H1 (cell line): ENCODE measurements at regions not wholly inside any gene's neighbourhood (a gene's known extent, or its start where the extent isn't known, plus 50 kb on each side); places are given as distances from the start of the nearest gene placed in this dataset.

ENCODE experiments used
- CTCF ChIA-PET: fragments of 300-600 bp; sonication (Branson Sonifier 250); formaldehyde crosslinking; loops from one replicate; lab custom pipeline; 2021; ENCODE audit not compliant: partially characterized antibody; lab: Charles Lee
- POLR2A ChIA-PET: fragments of 300-600 bp; sonication (Branson Sonifier 250); formaldehyde crosslinking; loops from one replicate; lab custom pipeline; 2021; ENCODE audit warnings: inconsistent platforms; ENCODE audit not compliant: partially characterized antibody; lab: Charles Lee
- DNase-seq, 2 experiments: peaks; one replicate each; pipeline versions ENCODE4 v3.0.0 to v3.0.0-alpha.2; 2010 to 2022; ENCODE audit warnings: low spot score in 2 of 2, low read depth in 1 of 2, mixed read lengths in 1 of 2
- FAIRE-seq: peaks from 2 replicates; lab custom pipeline; 2011; peaks lifted over from hg19 to GRCh38; lab: Jason Lieb, UNC
- H2AFZ ChIP-seq: 2 replicates; pipeline ENCODE4 v1.8.1; 2012; ENCODE audit warnings: low read length, inconsistent platforms
- H2AK5ac ChIP-seq: 2 replicates; pipeline ENCODE4 v1.6.1; 2013; ENCODE audit warnings: low read depth, low read length
- H2BK120ac ChIP-seq: replicated peaks from 2 replicates; pipeline ENCODE3; 2013; ENCODE audit warnings: low read depth, low read length, inconsistent platforms
- H2BK12ac ChIP-seq: 2 replicates; pipeline ENCODE4 v1.6.1; 2013; ENCODE audit warnings: low read depth, low read length
- H2BK15ac ChIP-seq: 2 replicates; pipeline ENCODE4 v1.6.1; 2013; ENCODE audit warnings: low read length
- H2BK20ac ChIP-seq: 2 replicates; pipeline ENCODE4 v1.6.1; 2013; ENCODE audit warnings: low read length
- H2BK5ac ChIP-seq: 2 replicates; pipeline ENCODE4 v1.6.1; 2013; ENCODE audit warnings: low read depth, low read length
- H3K14ac ChIP-seq: 2 replicates; pipeline ENCODE4 v1.6.1; 2013; ENCODE audit warnings: inconsistent platforms; ENCODE audit not compliant: insufficient read length
- H3K18ac ChIP-seq: 2 replicates; pipeline ENCODE4 v1.6.1; 2013; ENCODE audit warnings: low read length; ENCODE audit errors: extremely low read depth
- H3K23ac ChIP-seq: 2 replicates; pipeline ENCODE4 v1.6.1; 2013; ENCODE audit warnings: inconsistent platforms; ENCODE audit not compliant: insufficient read length
- H3K23me2 ChIP-seq: 2 replicates; pipeline ENCODE4 v1.6.1; 2013; ENCODE audit warnings: low read depth, low read length
- H3K27ac ChIP-seq: 2 replicates; pipeline ENCODE4 v1.6.1; 2011; ENCODE audit warnings: low read depth, low read length, inconsistent platforms
- H3K27me3 ChIP-seq, 4 experiments: replicated peaks in 1 of 4; 1 replicate in 1 of 4; 2 replicates in 3 of 4; pipeline versions ENCODE4 v1.6.1 to v1.8.1; 2011 to 2013; ENCODE audit warnings: low read length in 3 of 4, mild to moderate bottlenecking in 3 of 4, inconsistent platforms in 2 of 4, mixed read lengths in 2 of 4, moderate library complexity in 1 of 4; ENCODE audit not compliant: control insufficient read depth in 3 of 4, insufficient read depth in 3 of 4; ENCODE audit errors: extremely low read depth in 1 of 4
- H3K36me3 ChIP-seq, 4 experiments: 2 replicates each; pipeline versions ENCODE4 v1.6.1 to v1.8.1; 2011 to 2013; ENCODE audit warnings: mild to moderate bottlenecking in 4 of 4, low read length in 3 of 4, moderate library complexity in 2 of 4, control low read depth in 1 of 4, inconsistent platforms in 1 of 4; ENCODE audit not compliant: insufficient read depth in 4 of 4, control insufficient read depth in 2 of 4
- H3K4ac ChIP-seq: replicated peaks from 2 replicates; pipeline ENCODE3; 2013; ENCODE audit warnings: low read length, low read depth, mixed read lengths, inconsistent platforms; ENCODE audit not compliant: insufficient read length
- H3K4me1 ChIP-seq, 4 experiments: replicated peaks in 1 of 4; 1 replicate in 1 of 4; 2 replicates in 3 of 4; pipeline versions ENCODE4 v1.6.1 to v1.8.1; 2011 to 2013; ENCODE audit warnings: low read length in 3 of 4, inconsistent platforms in 2 of 4, mixed read lengths in 1 of 4; ENCODE audit not compliant: insufficient read depth in 4 of 4, control insufficient read depth in 3 of 4
- H3K4me2 ChIP-seq, 2 experiments: 2 replicates each; pipeline versions ENCODE4 v1.6.1 to v1.8.1; 2011 to 2013; ENCODE audit warnings: low read depth in 2 of 2, low read length in 2 of 2, control low read depth in 1 of 2, inconsistent platforms in 1 of 2, mild to moderate bottlenecking in 1 of 2; ENCODE audit not compliant: insufficient read depth in 1 of 2
- H3K4me3 ChIP-seq, 4 experiments: fragments of 200-600, 300-600 bp in 1 of 4; sonication (generic), shearing (Covaris generic), sonication (Bioruptor Twin) in 1 of 4; 2 replicates each; pipeline versions ENCODE4 v1.5.1 to v1.8.1; 2011 to 2016; ENCODE audit warnings: low read length in 4 of 4, low read depth in 3 of 4, control low read depth in 2 of 4, inconsistent platforms in 2 of 4, mild to moderate bottlenecking in 2 of 4, mixed read lengths in 1 of 4, moderate library complexity in 1 of 4; ENCODE audit not compliant: insufficient read depth in 2 of 4; ENCODE audit errors: extremely low read depth in 1 of 4
- H3K56ac ChIP-seq: replicated peaks from 2 replicates; pipeline ENCODE3; 2013; ENCODE audit warnings: low read depth, mild to moderate bottlenecking, mixed read lengths, low read length, inconsistent platforms; ENCODE audit not compliant: insufficient read length
- H3K79me1 ChIP-seq: 2 replicates; pipeline ENCODE4 v1.6.1; 2013; ENCODE audit warnings: low read depth, low read length, control low read depth
- H3K79me2 ChIP-seq, 2 experiments: 2 replicates each; pipeline versions ENCODE4 v1.6.1 to v1.8.1; 2012 to 2013; ENCODE audit warnings: low read length in 2 of 2, mild to moderate bottlenecking in 2 of 2, inconsistent platforms in 1 of 2; ENCODE audit not compliant: insufficient read depth in 2 of 2, control insufficient read depth in 1 of 2
- H3K9ac ChIP-seq, 4 experiments: replicated peaks in 1 of 4; 1 replicate in 1 of 4; 2 replicates in 3 of 4; pipeline versions ENCODE4 v1.6.1 to v1.8.1; 2011 to 2013; ENCODE audit warnings: low read depth in 3 of 4, low read length in 3 of 4, control low read depth in 2 of 4, mild to moderate bottlenecking in 2 of 4, moderate library complexity in 2 of 4, inconsistent platforms in 1 of 4; ENCODE audit errors: extremely low read depth in 1 of 4
- H3K9me3 ChIP-seq, 2 experiments: 2 replicates each; pipeline versions ENCODE4 v1.6.1 to v1.8.1; 2012 to 2013; ENCODE audit warnings: mild to moderate bottlenecking in 2 of 2, moderate library complexity in 2 of 2, control low read depth in 1 of 2, inconsistent platforms in 1 of 2, low read depth in 1 of 2, low read length in 1 of 2, mixed read lengths in 1 of 2; ENCODE audit not compliant: insufficient read depth in 2 of 2
- H4K20me1 ChIP-seq, 2 experiments: replicated peaks in 1 of 2; 2 replicates each; pipeline versions ENCODE3 to v1.8.1; 2011 to 2013; ENCODE audit warnings: inconsistent platforms in 2 of 2, low read length in 2 of 2, mild to moderate bottlenecking in 1 of 2; ENCODE audit not compliant: insufficient read depth in 2 of 2, control insufficient read depth in 1 of 2
- H4K5ac ChIP-seq: 2 replicates; pipeline ENCODE4 v1.6.1; 2013; ENCODE audit warnings: low read length, low read depth, mixed read lengths, inconsistent platforms; ENCODE audit not compliant: insufficient read length
- H4K8ac ChIP-seq: 2 replicates; pipeline ENCODE4 v1.8.0; 2013; ENCODE audit warnings: mild to moderate bottlenecking, moderate library complexity, low read length, inconsistent platforms; ENCODE audit not compliant: insufficient read depth; ENCODE audit errors: extremely low read depth
- H4K91ac ChIP-seq: replicated peaks from 2 replicates; pipeline ENCODE3; 2013; ENCODE audit warnings: low read length, mixed read lengths, inconsistent platforms; ENCODE audit not compliant: insufficient read length
- ASH2L ChIP-seq: fragments of 200-600, 300-600 bp; sonication (generic); IDR thresholded peaks from one replicate; pipeline ENCODE4 v1.7.1; 2017; ENCODE audit warnings: low read length
- ATF3 ChIP-seq: IDR thresholded peaks from 2 replicates; pipeline ENCODE4 v1.6.1; 2011; ENCODE audit warnings: low read depth, mild to moderate bottlenecking, low read length; ENCODE audit not compliant: insufficient read depth
- BACH1 ChIP-seq: IDR thresholded peaks from 2 replicates; pipeline ENCODE4 v1.6.1; 2012; ENCODE audit warnings: low read length, improper control_type of control experiment
- CHD2 ChIP-seq: IDR thresholded peaks from 2 replicates; pipeline ENCODE4 v1.6.1; 2012; ENCODE audit warnings: low read length, improper control_type of control experiment
- EGR1 ChIP-seq: IDR thresholded peaks from 2 replicates; pipeline ENCODE4 v1.6.1; 2011; ENCODE audit warnings: low read depth, low read length, borderline replicate concordance
- EP300 ChIP-seq, 2 experiments: IDR thresholded peaks; 1 replicate in 1 of 2; 2 replicates in 1 of 2; pipeline ENCODE4 v1.6.1; 2011 to 2012; ENCODE audit warnings: low read depth in 2 of 2, low read length in 2 of 2, mild to moderate bottlenecking in 2 of 2, borderline replicate concordance in 1 of 2, inconsistent platforms in 1 of 2, moderate library complexity in 1 of 2
- GTF2F1 ChIP-seq: IDR thresholded peaks from 2 replicates; pipeline ENCODE4 v1.6.1; 2012; ENCODE audit warnings: low read depth, low read length, improper control_type of control experiment, borderline replicate concordance
- POLR2A ChIP-seq, 2 experiments: IDR thresholded peaks; 1 replicate in 1 of 2; 2 replicates in 1 of 2; pipeline ENCODE4 v1.6.1; 2011; ENCODE audit warnings: low read depth in 2 of 2, low read length in 2 of 2, mild to moderate bottlenecking in 2 of 2; ENCODE audit errors: control extremely low read depth in 1 of 2
- POLR2AphosphoS5 ChIP-seq: IDR thresholded peaks from 2 replicates; pipeline ENCODE4 v1.6.1; 2011; ENCODE audit warnings: low read depth, low read length
- RNF2 ChIP-seq: fragments of 200-900, 300-1000 bp; sonication (generic); IDR thresholded peaks from 2 replicates; pipeline ENCODE4 v1.7.1; 2016; ENCODE audit warnings: borderline replicate concordance, low read depth, mild to moderate bottlenecking, antibody characterized with exemption, low read length; ENCODE audit not compliant: poor library complexity, severe bottlenecking; ENCODE audit errors: missing control alignments
- SIX5 ChIP-seq: IDR thresholded peaks from 2 replicates; pipeline ENCODE4 v1.6.1; 2011; ENCODE audit warnings: mild to moderate bottlenecking, low read depth, low read length
- SP4 ChIP-seq: IDR thresholded peaks from 2 replicates; pipeline ENCODE4 v1.6.1; 2012; ENCODE audit warnings: low read length, inconsistent platforms
- TAF1 ChIP-seq: IDR thresholded peaks from 2 replicates; pipeline ENCODE4 v1.6.1; 2011; ENCODE audit warnings: mild to moderate bottlenecking, low read depth, low read length
- TAF7 ChIP-seq: optimal IDR thresholded peaks from 2 replicates; pipeline ENCODE3; 2011; ENCODE audit warnings: low read depth, mild to moderate bottlenecking, inconsistent platforms, low read length, moderate library complexity, borderline replicate concordance
- TEAD4 ChIP-seq: IDR thresholded peaks from 2 replicates; pipeline ENCODE4 v1.6.1; 2012; ENCODE audit warnings: low read depth, low read length, inconsistent platforms, mixed read lengths
- WGBS, 2 experiments: shearing (Covaris generic) in 1 of 2; methylation state at CpG; one replicate each; pipeline versions ENCODE4 v1.1.6 to v1.1.7; 2013 to 2015; ENCODE audit warnings: low lambda C conversion rate in 2 of 2, mixed read lengths in 2 of 2, inconsistent platforms in 1 of 2, low coverage in 1 of 2, missing lambda C conversion rate in 1 of 2; ENCODE audit not compliant: insufficient replicate concordance in 2 of 2, insufficient coverage in 1 of 2, insufficient read length in 1 of 2; ENCODE audit errors: extremely low coverage in 1 of 2, missing lambda C conversion rate in 1 of 2; 5-methylcytosine and 5-hydroxymethylcytosine counted together

- no peaks in the 10 kb centered on the region for H3K79me1 ChIP-seq
- H2AK5ac ChIP-seq, result no peak overlapping the region
- H3K27ac ChIP-seq, result no peak overlapping the region
- FAIRE-seq (no peak), DNase-seq (no peak)
- no peaks in the 10 kb centered on the region for H3K36me3 ChIP-seq
- H2BK15ac ChIP-seq, result no peak overlapping the region
- no peak overlapping the region for H3K4ac ChIP-seq
- ChIA-PET CTCF (interaction anchor here (0.8 to 2.2 kb wide), 10 partner anchors 8 to 139 kb away, joined by 3 to 6 read pairs (median 3); no protein-coding TSS in a partner anchor), POLR2A (interaction anchor here (0.5 kb wide), 1 partner anchor 775 kb away, joined by 3 read pairs; no protein-coding TSS in a partner anchor)
- no peak overlapping the region for H3K56ac ChIP-seq
- no peak overlapping the region for H2AFZ ChIP-seq
- H2BK12ac ChIP-seq, result no peak overlapping the region
- no peak overlapping the region for H3K4me2 ChIP-seq
- no peak overlapping the region for H3K4me3 ChIP-seq
- no peak overlapping the region for H3K18ac ChIP-seq
- no peak overlapping the region for H2BK120ac ChIP-seq
- H4K20me1 ChIP-seq, result no peaks in the 10 kb centered on the region
- H4K91ac ChIP-seq, result no peak overlapping the region
- H3K23ac ChIP-seq, result no peak overlapping the region
- 77% methylated on average over 6 of the region's 6 CpGs; no CpG with 5 or more reads in 1 of the 2 experiments for WGBS, 2 experiments
- no peaks in the 10 kb centered on the region for H3K27me3 ChIP-seq
- H3K79me2 ChIP-seq, result no peaks in the 10 kb centered on the region
- H3K9ac ChIP-seq, result no peak overlapping the region
- H4K8ac ChIP-seq, result no peak overlapping the region
- no peak overlapping the region for H2BK5ac ChIP-seq
- no peak overlapping the region for H3K14ac ChIP-seq
- H3K23me2 ChIP-seq, result no peaks in the 10 kb centered on the region
- 0 out of 4 replicates have a peak, but pooled peaks cover 0 to 4% of the 10 kb centered on the region in 2 experiments for H3K9me3 ChIP-seq
- peaks cover 0 to 5% (median 2%) of the 10 kb centered on the region in 4 experiments; a peak in 2 of 7 replicates for H3K4me1 ChIP-seq
- no peak overlapping the region for H4K5ac ChIP-seq
- H2BK20ac ChIP-seq, result no peak overlapping the region
- TF ChIP-seq CHD2, result no peak
- TF ChIP-seq EGR1, result no peak
- TF ChIP-seq EP300 (IDR thresholded peaks at IDR 0.05; ENCODE audit: borderline replicate concordance in 1 of 2, low read depth in 2 of 2, low read length in 2 of 2), result no peak
- no peak for TF ChIP-seq ATF3
- TF ChIP-seq ASH2L, result no peak
- no peak for TF ChIP-seq RNF2
- no peak for TF ChIP-seq TEAD4
- no peak for TF ChIP-seq TAF1
- TF ChIP-seq SP4, result no peak
- TF ChIP-seq BACH1, result no peak
- no peak for TF ChIP-seq TAF7
- no peak for TF ChIP-seq SIX5
- TF ChIP-seq GTF2F1, result no peak
- no peak for TF ChIP-seq POLR2A (IDR thresholded peaks at IDR 0.05; ENCODE audit: control extremely low read depth in 1 of 2, low read depth in 2 of 2, low read length in 2 of 2)
- no peak for TF ChIP-seq POLR2AphosphoS5
Measured at GRCh38 chr3:39638301-39638700, 170.8 kb downstream of the MOBP start.
